ENCODE measurements at regions not wholly inside any gene's neighbourhood (a gene's known extent, or its start where the extent isn't known, plus 50 kb on each side); places are given as distances from the start of the nearest gene placed in this dataset.

DNA sequence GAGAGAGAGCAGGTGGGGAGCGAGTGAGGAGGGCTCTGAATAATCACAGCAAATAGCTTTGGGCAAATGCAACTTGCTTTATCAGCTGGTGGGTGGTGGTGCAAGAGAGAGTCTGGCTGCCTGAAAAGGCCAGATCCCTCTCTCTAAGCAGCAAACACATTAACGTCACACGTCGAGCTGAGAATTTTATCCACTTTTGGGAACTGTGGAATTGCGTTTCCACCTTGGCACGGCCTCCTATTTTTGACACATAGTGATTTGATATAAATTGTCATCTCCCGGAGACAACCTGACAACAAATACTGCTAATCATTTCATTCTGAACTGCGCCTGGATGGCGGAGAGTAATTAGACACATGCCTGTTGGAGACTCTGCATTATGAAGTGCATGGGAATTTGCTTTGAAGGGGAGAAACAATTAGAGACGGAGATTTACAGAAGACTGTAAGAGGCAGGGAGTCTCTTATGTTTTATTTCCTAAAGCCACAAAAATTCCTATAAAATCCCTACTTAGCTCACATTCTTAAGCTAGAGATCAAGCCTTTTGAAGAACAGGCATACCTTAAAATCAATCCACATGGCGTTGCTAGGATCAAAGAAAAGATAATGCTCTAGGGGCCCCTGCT lies 634.1 kb downstream of the TDRD15 start:
- no peak overlapping the region for H3K9ac ChIP-seq (ENCODE audit: low read length)

DNA sequence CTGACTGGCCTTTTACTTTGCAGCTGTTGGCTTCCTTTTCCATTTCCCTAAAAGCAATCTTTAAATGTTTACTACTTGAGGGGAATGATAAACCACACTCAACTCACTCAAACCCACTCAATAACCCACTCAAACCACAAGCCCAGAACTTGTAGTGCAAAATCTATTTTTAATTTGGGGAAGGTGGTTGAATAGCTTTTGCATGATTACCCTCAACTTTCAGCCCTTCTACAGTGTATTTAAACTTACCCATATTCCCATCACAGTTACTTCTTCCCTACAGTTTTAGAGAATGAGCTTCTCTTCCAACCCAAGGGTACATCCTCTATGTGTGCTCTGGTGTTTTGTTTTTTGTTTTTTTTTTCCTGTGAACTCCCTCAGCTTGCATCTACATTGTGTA lies 636.1 kb downstream of the TDRD15 start:
- Histone ChIP-seq H3K4me3 (ENCODE audit: low read length) (no peak overlapping the region), H4K20me1 (ENCODE audit: insufficient read depth, low read depth, low read length) (no peaks in the 10 kb centered on the region), H3K4me1 (ENCODE audit: low read length) (no peaks in the 10 kb centered on the region), H2AFZ (ENCODE audit: low read length) (no peak overlapping the region), H3K9me3 (ENCODE audit: low read length) (no peaks in the 10 kb centered on the region), H3K9me2 (replicated peaks; ENCODE audit: insufficient read depth, low read length) (no peaks in the 10 kb centered on the region), H3K36me3 (ENCODE audit: insufficient read depth, low read length) (no peaks in the 10 kb centered on the region), H3K27me3 (ENCODE audit: low read length) (no peaks in the 10 kb centered on the region), H3K27ac (ENCODE audit: low read length) (no peak overlapping the region), H3K9ac (ENCODE audit: low read length) (no peak overlapping the region), H3K4me2 (ENCODE audit: low read depth, low read length, poor library complexity, severe bottlenecking) (no peak overlapping the region), H3K79me2 (ENCODE audit: low read length) (no peaks in the 10 kb centered on the region)
- no peak for DNase-seq

More for the DNA sequence above, 634.1 kb downstream of the TDRD15 start:
- H3K4me1 ChIP-seq (ENCODE audit: low read length), result no peaks in the 10 kb centered on the region
- H3K27me3 ChIP-seq (ENCODE audit: low read length), result no peaks in the 10 kb centered on the region
- no peaks in the 10 kb centered on the region for H4K20me1 ChIP-seq (ENCODE audit: insufficient read depth, low read depth, low read length)
- H3K9me2 ChIP-seq (replicated peaks; ENCODE audit: insufficient read depth, low read length), result no peaks in the 10 kb centered on the region
- no peak overlapping the region for H3K4me2 ChIP-seq (ENCODE audit: low read depth, low read length, poor library complexity, severe bottlenecking)
- H3K36me3 ChIP-seq (ENCODE audit: insufficient read depth, low read length), result no peaks in the 10 kb centered on the region
- no peaks in the 10 kb centered on the region for H3K9me3 ChIP-seq (ENCODE audit: low read length)
- DNase-seq, result no peak
- no peak overlapping the region for H3K27ac ChIP-seq (ENCODE audit: low read length)
- no peak overlapping the region for H3K4me3 ChIP-seq (ENCODE audit: low read length)
- no peaks in the 10 kb centered on the region for H3K79me2 ChIP-seq (ENCODE audit: low read length)
- H2AFZ ChIP-seq (ENCODE audit: low read length), result no peak overlapping the region

DNA sequence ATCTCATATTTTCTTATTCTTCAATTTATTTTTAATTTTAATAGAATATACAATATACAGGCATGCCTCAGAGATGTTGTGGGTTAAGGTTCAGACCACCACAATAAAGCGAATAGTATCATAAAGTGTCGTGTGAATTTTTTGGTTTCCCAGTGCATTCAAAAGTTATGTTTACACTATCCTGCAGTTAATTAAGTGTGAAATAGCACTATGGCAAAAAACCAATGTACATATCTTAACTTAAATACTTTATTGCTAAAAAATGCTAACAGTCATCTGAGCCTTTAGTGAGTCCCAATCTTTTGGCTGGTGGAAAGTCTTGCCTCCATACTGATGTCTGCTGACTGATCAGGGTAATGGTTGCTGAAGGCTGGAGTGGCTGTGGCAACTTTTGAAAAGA lies 637.6 kb downstream of the TDRD15 start:
- Histone ChIP-seq H3K79me2 (ENCODE audit: low read length) (no peaks in the 10 kb centered on the region), H2AFZ (ENCODE audit: low read length) (no peak overlapping the region), H3K36me3 (ENCODE audit: insufficient read depth, low read length) (no peaks in the 10 kb centered on the region), H3K9me3 (ENCODE audit: low read length) (no peaks in the 10 kb centered on the region), H3K27me3 (ENCODE audit: low read length) (no peaks in the 10 kb centered on the region), H3K9me2 (replicated peaks; ENCODE audit: insufficient read depth, low read length) (no peaks in the 10 kb centered on the region), H4K20me1 (ENCODE audit: insufficient read depth, low read depth, low read length) (no peaks in the 10 kb centered on the region), H3K4me1 (ENCODE audit: low read length) (no peaks in the 10 kb centered on the region), H3K4me3 (ENCODE audit: low read length) (no peak overlapping the region), H3K4me2 (ENCODE audit: low read depth, low read length, poor library complexity, severe bottlenecking) (no peak overlapping the region), H3K9ac (ENCODE audit: low read length) (no peak overlapping the region), H3K27ac (ENCODE audit: low read length) (no peak overlapping the region)
- DNase-seq, result no peak

DNA sequence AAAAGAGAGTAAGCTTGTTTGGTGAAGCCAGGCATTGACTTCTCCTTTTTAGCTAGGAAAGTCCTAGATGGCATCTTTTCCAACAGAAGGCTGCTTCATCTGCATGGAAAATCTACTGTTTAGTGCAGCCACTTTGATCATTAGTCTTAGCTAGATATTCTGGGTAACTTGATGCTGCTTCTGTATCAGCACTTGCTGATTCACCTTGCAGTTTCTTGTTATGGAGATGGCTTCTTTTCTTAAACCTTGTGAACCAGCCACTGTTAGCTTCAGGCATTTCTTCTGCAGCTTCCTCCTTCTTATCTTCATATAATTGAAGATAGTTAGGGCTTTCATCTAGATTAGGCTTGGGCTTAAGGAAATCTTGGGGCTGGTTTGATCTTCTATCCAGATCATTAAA lies 639.7 kb downstream of the TDRD15 start:
- Histone ChIP-seq H3K9me3 (ENCODE audit: low read length) (no peaks in the 10 kb centered on the region), H3K4me2 (ENCODE audit: low read depth, low read length, poor library complexity, severe bottlenecking) (no peak overlapping the region), H3K4me1 (ENCODE audit: low read length) (no peaks in the 10 kb centered on the region), H3K79me2 (ENCODE audit: low read length) (no peaks in the 10 kb centered on the region), H3K27me3 (ENCODE audit: low read length) (no peaks in the 10 kb centered on the region), H3K9me2 (replicated peaks; ENCODE audit: insufficient read depth, low read length) (no peaks in the 10 kb centered on the region), H3K27ac (ENCODE audit: low read length) (no peak overlapping the region), H4K20me1 (ENCODE audit: insufficient read depth, low read depth, low read length) (no peaks in the 10 kb centered on the region), H2AFZ (ENCODE audit: low read length) (no peak overlapping the region), H3K9ac (ENCODE audit: low read length) (no peak overlapping the region), H3K4me3 (ENCODE audit: low read length) (no peak overlapping the region), H3K36me3 (ENCODE audit: insufficient read depth, low read length) (no peaks in the 10 kb centered on the region)
- DNase-seq, result no peak

DNA sequence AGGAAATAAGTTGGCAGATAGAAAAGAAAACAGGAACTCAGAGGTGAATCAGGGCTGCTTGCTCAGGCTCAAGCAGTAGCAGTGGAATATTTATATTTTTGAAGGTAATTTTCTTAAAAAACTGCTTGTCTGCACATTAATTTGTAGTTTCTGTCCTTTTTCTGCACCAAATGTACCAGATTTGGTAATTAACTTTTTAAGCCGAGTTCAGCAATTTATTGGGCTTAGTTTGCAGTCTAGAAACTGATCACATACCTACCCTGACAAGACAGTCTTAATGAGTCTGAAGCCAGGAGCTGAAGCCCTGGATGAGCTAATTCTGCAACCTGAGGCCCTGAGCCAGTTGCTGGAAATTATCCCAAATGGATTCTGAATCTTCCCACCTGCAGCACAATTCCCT lies 647.0 kb downstream of the TDRD15 start:
- Histone ChIP-seq H3K4me1 (ENCODE audit: low read length) (no peaks in the 10 kb centered on the region), H4K20me1 (ENCODE audit: insufficient read depth, low read depth, low read length) (no peaks in the 10 kb centered on the region), H3K27ac (ENCODE audit: low read length) (no peak overlapping the region), H3K9me3 (ENCODE audit: low read length) (no peaks in the 10 kb centered on the region), H3K27me3 (ENCODE audit: low read length) (no peaks in the 10 kb centered on the region), H2AFZ (ENCODE audit: low read length) (no peak overlapping the region), H3K4me3 (ENCODE audit: low read length) (no peak overlapping the region), H3K4me2 (ENCODE audit: low read depth, low read length, poor library complexity, severe bottlenecking) (no peak overlapping the region), H3K79me2 (ENCODE audit: low read length) (no peaks in the 10 kb centered on the region), H3K9ac (ENCODE audit: low read length) (no peak overlapping the region), H3K36me3 (ENCODE audit: insufficient read depth, low read length) (no peaks in the 10 kb centered on the region), H3K9me2 (replicated peaks; ENCODE audit: insufficient read depth, low read length) (no peaks in the 10 kb centered on the region)
- no peak for DNase-seq

DNA sequence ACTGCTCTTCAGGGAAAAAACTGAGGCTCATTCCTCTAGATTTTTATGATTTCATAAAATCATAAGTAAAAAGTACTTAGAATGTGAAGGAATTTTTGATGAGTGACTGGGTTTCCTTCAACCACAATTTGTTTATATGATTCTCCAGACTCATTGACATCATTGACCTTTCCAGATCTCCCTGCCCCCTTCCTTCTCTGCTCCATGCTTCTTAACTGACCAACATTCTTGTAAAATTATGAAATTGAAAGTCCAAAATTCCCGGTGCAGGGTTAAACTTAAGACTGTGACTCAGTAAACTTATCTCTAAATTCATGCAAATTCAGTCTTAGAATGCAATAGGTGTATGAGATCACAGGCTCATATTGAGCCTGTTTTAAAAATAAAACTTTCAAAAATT lies 648.9 kb downstream of the TDRD15 start:
- no peaks in the 10 kb centered on the region for H3K9me3 ChIP-seq (ENCODE audit: low read length)
- no peaks in the 10 kb centered on the region for H3K36me3 ChIP-seq (ENCODE audit: insufficient read depth, low read length)
- no peaks in the 10 kb centered on the region for H3K79me2 ChIP-seq (ENCODE audit: low read length)
- no peak overlapping the region for H2AFZ ChIP-seq (ENCODE audit: low read length)
- no peak overlapping the region for H3K9ac ChIP-seq (ENCODE audit: low read length)
- H3K27ac ChIP-seq (ENCODE audit: low read length), result no peak overlapping the region
- no peak for DNase-seq
- no peaks in the 10 kb centered on the region for H3K4me1 ChIP-seq (ENCODE audit: low read length)
- H3K27me3 ChIP-seq (ENCODE audit: low read length), result no peaks in the 10 kb centered on the region
- no peak overlapping the region for H3K4me2 ChIP-seq (ENCODE audit: low read depth, low read length, poor library complexity, severe bottlenecking)
- no peaks in the 10 kb centered on the region for H3K9me2 ChIP-seq (replicated peaks; ENCODE audit: insufficient read depth, low read length)
- no peak overlapping the region for H3K4me3 ChIP-seq (ENCODE audit: low read length)
- no peaks in the 10 kb centered on the region for H4K20me1 ChIP-seq (ENCODE audit: insufficient read depth, low read depth, low read length)

DNA sequence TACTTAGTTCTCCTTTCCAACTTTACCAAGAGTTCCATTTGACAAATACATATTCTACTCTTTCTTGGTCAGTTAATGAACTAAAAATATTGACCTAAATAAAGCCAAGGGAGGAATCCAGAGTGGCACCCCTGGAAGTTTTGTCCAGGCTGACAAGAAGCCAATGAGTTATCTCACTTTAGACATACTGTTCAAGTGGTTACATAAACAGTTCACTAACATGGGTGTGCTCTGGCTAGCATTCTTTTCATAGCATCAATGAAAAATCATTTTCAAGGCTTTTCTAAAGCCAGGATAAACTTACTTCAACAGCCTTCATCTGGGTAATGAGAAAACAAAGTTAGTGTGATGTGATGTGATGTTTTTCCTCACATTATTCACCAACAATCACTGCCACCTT lies 649.4 kb downstream of the TDRD15 start:
- no peaks in the 10 kb centered on the region for H4K20me1 ChIP-seq (ENCODE audit: insufficient read depth, low read depth, low read length)
- no peak overlapping the region for H2AFZ ChIP-seq (ENCODE audit: low read length)

DNA sequence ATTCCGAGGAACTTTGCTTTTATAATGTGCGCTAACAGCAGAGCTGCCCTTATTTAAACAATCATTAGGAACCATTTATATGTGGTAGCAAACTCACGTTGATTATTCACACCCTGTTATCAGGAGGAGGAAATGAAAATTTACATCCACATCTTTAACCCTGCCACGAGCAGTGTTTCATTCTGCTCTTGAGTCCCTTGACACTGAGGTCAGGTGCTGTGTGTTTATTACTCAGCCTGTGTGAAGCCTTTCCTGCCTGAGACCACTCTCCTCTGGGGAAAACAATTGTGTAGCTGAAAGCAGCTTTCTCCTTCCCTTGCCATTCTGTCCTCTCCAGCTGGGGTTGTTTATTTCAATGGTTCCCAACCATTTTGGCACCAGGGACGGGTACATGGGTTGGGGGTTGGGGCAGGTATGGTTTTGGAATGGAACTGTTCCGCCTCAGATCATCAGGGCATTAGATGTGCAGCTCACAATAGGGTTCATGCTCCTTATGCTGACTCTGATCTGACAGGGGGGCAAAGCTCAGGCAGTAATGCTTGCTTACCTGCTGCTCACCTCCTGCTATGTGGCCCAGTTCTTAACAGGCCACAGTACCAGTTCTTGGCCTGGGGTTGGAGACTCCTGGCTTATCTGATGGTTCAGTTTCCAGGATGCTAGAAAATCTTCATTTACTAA lies 651.1 kb downstream of the TDRD15 start:
- H2AFZ ChIP-seq (ENCODE audit: low read length), result no peak overlapping the region
- no peaks in the 10 kb centered on the region for H3K4me1 ChIP-seq (ENCODE audit: low read length)
- H3K27ac ChIP-seq (ENCODE audit: low read length), result no peak overlapping the region
- H3K9me2 ChIP-seq (replicated peaks; ENCODE audit: insufficient read depth, low read length), result no peaks in the 10 kb centered on the region
- H3K4me2 ChIP-seq (ENCODE audit: low read depth, low read length, poor library complexity, severe bottlenecking), result no peak overlapping the region
- H3K79me2 ChIP-seq (ENCODE audit: low read length), result no peaks in the 10 kb centered on the region
- no peak for DNase-seq
- H3K27me3 ChIP-seq (ENCODE audit: low read length), result no peaks in the 10 kb centered on the region
- H3K36me3 ChIP-seq (ENCODE audit: insufficient read depth, low read length), result no peaks in the 10 kb centered on the region
- H3K4me3 ChIP-seq (ENCODE audit: low read length), result no peak overlapping the region
- no peak overlapping the region for H3K9ac ChIP-seq (ENCODE audit: low read length)
- H4K20me1 ChIP-seq (ENCODE audit: insufficient read depth, low read depth, low read length), result no peaks in the 10 kb centered on the region
- no peaks in the 10 kb centered on the region for H3K9me3 ChIP-seq (ENCODE audit: low read length)

More for the DNA sequence above, 649.4 kb downstream of the TDRD15 start:
- Histone ChIP-seq H3K9me3 (ENCODE audit: low read length) (no peaks in the 10 kb centered on the region), H3K27ac (ENCODE audit: low read length) (no peak overlapping the region), H3K4me3 (ENCODE audit: low read length) (no peak overlapping the region), H3K4me1 (ENCODE audit: low read length) (no peaks in the 10 kb centered on the region), H3K4me2 (ENCODE audit: low read depth, low read length, poor library complexity, severe bottlenecking) (no peak overlapping the region), H3K9ac (ENCODE audit: low read length) (no peak overlapping the region), H3K36me3 (ENCODE audit: insufficient read depth, low read length) (no peaks in the 10 kb centered on the region), H3K9me2 (replicated peaks; ENCODE audit: insufficient read depth, low read length) (no peaks in the 10 kb centered on the region), H3K79me2 (ENCODE audit: low read length) (no peaks in the 10 kb centered on the region), H3K27me3 (ENCODE audit: low read length) (no peaks in the 10 kb centered on the region)
- DNase-seq, result no peak

Data from Karpas-422 (cell line).